Esophagus squamous epithelium (tissue), 5 donors: ENCODE measurements at regions not wholly inside any gene's neighbourhood (a gene's known extent, or its start where the extent isn't known, plus 50 kb on each side); places are given as distances from the start of the nearest gene placed in this dataset.

Experiments used
- DNase-seq: peaks from one replicate; lab custom pipeline; 2025; lab: John Stamatoyannopoulos, UW
- H3K27ac ChIP-seq, 4 donors: fragments of 200-600 bp; sonication (generic); one replicate each; pipeline ENCODE4 v1.5.1; 2016 to 2019; ENCODE audit warnings: mild to moderate bottlenecking in 1 of 4
- H3K27me3 ChIP-seq, 4 donors: fragments of 200-600 bp; sonication (generic); 1 replicate in 3 of 4; 2 replicates in 1 of 4; pipeline versions ENCODE4 v1.5.1 to v1.6.0; 2017 to 2021; ENCODE audit warnings: antibody characterized with exemption in 1 of 4
- H3K36me3 ChIP-seq, 3 donors: fragments of 200-600 bp; sonication (generic); one replicate each; pipeline ENCODE4 v1.5.1; 2016 to 2019
- H3K4me1 ChIP-seq, 3 donors: fragments of 200-600 bp; sonication (generic); one replicate each; pipeline ENCODE4 v1.5.1; 2017 to 2019
- H3K4me3 ChIP-seq, 4 donors: fragments of 200-600 bp; sonication (generic); 1 replicate in 3 of 4; 2 replicates in 1 of 4; pipeline ENCODE4 v1.5.1; 2016 to 2019; ENCODE audit warnings: mild to moderate bottlenecking in 2 of 4, moderate library complexity in 1 of 4
- H3K9me3 ChIP-seq, 3 donors: fragments of 200-600 bp; sonication (generic); one replicate each; pipeline ENCODE4 v1.5.1; 2016 to 2019
- POLR2A ChIP-seq, 4 donors: fragments of 450-650 bp; IDR thresholded peaks; one replicate each; pipeline ENCODE4 v1.6.1; 2017; ENCODE audit warnings: antibody characterized with exemption in 4 of 4, mild to moderate bottlenecking in 4 of 4, moderate library complexity in 3 of 4
- WGBS, 2 donors: methylation state at CpG; one replicate each; pipeline ENCODE4 v1.1.5; 2018; 5-methylcytosine and 5-hydroxymethylcytosine counted together
- intact Hi-C: fragments of 100-400 bp; cut with DNase I; formaldehyde crosslinking; loops from one replicate; pipeline ENCODE4 v1.15.0; 2022
- TF ChIP-seq, protein P1 (sequence below), 6 experiments: fragments of 450-650 bp in 4 of 6; fragments of 200-600 bp in 2 of 6; sonication (generic) in 2 of 6; IDR thresholded peaks; one replicate each; pipeline ENCODE4 v1.5.1; 2016 to 2019; ENCODE audit warnings: antibody characterized with exemption in 6 of 6, mild to moderate bottlenecking in 4 of 6, moderate library complexity in 4 of 6
- donor health status: DM: yes; HTN: yes; CAD: no.

DNA sequence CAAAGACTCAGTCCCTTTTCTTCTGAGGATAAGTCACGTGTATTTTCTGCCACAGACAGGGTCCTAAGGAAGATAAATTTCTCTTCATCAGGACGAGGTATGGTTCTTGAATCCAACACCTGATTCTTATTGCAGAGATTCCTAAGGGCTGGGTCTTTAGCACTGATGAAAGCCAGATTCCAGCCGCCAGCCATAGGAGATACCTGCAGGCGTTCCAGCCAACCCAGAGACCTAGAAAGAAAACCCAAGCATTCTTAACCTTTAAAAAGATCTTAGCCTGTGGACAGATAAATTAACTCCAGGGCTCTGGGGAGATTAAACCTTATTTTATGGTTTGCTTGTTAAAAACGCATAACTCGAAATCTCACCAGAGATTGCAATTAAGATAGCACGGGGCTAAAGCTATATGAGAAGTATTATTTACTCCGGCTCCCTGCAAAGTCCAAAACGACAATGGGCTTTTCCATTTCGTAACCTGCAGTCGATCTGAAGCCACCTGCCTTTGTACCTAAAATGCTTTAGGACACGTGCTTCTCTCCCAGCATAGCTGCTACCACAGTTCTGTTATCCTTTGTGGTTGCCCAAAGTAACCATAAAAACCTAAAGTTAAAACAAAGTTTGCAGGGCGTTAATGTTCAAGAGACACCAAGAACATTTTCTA, 104.5 kb downstream of the NXPE2 start:
- Histone ChIP-seq H3K27ac (no peak overlapping the region), H3K4me3 (no peak overlapping the region), H3K27me3 (peaks cover 0 to 8% (median 0%) of the 10 kb centered on the region in 4 donors), H3K9me3 (no peaks in the 10 kb centered on the region), H3K36me3 (no peaks in the 10 kb centered on the region), H3K4me1 (no peaks in the 10 kb centered on the region)
- no peak for DNase-seq
- intact Hi-C loops = no loop called here
- TF ChIP-seq, protein P1, sequence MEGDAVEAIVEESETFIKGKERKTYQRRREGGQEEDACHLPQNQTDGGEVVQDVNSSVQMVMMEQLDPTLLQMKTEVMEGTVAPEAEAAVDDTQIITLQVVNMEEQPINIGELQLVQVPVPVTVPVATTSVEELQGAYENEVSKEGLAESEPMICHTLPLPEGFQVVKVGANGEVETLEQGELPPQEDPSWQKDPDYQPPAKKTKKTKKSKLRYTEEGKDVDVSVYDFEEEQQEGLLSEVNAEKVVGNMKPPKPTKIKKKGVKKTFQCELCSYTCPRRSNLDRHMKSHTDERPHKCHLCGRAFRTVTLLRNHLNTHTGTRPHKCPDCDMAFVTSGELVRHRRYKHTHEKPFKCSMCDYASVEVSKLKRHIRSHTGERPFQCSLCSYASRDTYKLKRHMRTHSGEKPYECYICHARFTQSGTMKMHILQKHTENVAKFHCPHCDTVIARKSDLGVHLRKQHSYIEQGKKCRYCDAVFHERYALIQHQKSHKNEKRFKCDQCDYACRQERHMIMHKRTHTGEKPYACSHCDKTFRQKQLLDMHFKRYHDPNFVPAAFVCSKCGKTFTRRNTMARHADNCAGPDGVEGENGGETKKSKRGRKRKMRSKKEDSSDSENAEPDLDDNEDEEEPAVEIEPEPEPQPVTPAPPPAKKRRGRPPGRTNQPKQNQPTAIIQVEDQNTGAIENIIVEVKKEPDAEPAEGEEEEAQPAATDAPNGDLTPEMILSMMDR (IDR thresholded peaks at IDR 0.05) = no peak
- no peak for TF ChIP-seq POLR2A (IDR thresholded peaks at IDR 0.05)
- WGBS, 2 donors = 72 to 74% methylated on average over 10 to 13 of the region's 13 CpGs

DNA sequence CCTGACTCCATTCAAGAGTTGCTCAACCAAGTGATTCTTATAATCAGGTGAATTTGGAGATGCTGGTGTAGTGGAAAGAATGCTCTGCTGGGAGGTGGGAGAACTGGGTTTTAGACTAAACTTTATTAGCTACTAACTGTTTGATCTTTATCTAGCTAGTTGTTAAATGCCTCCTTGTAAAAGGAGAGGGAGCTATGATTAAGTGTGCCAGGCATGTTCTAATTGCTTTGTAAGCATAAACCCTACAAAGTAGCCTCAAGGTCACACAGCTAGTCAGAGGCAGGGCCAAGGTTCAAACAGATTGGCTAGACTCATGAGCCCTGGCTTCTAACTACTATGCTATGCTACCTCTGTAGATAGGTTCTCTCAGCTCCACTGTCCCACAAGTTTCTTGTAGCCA, 105.5 kb downstream of the NXPE2 start:
- peaks cover 0 to 8% (median 0%) of the 10 kb centered on the region in 4 donors for H3K27me3 ChIP-seq
- no peaks in the 10 kb centered on the region for H3K4me1 ChIP-seq
- intact Hi-C loops = no loop called here
- no peak for DNase-seq
- H3K36me3 ChIP-seq = no peaks in the 10 kb centered on the region
- no peak for TF ChIP-seq POLR2A (IDR thresholded peaks at IDR 0.05)
- TF ChIP-seq, protein P1 (IDR thresholded peaks at IDR 0.05) = no peak
- H3K9me3 ChIP-seq = no peaks in the 10 kb centered on the region
- no peak overlapping the region for H3K4me3 ChIP-seq
- no peak overlapping the region for H3K27ac ChIP-seq

DNA sequence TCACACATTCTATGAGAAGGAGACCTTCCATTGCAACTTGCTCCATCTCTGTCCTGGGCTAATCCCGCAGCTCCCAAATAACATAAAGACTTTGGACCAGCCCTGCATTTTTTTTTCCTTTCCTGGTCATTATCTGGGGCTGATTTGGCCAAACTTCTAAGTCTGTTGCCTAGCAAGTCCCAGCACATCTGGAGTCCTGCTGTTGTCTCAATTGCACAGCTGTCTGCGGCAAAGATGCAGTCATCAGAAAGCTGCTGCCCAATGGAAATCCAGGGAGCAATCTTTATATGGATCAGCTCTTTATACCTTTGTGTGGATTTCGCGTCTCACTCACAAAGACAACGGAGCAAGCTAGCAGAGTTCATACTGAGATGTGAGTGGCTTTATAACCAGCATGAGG, 105.9 kb downstream of the NXPE2 start:
- Histone ChIP-seq H3K36me3 (no peaks in the 10 kb centered on the region), H3K4me1 (no peaks in the 10 kb centered on the region), H3K27me3 (peaks cover 0 to 8% (median 0%) of the 10 kb centered on the region in 4 donors), H3K4me3 (no peak overlapping the region), H3K27ac (no peak overlapping the region), H3K9me3 (no peaks in the 10 kb centered on the region)
- TF ChIP-seq, protein P1 (IDR thresholded peaks at IDR 0.05) = no peak
- TF ChIP-seq POLR2A (IDR thresholded peaks at IDR 0.05) = no peak
- intact Hi-C loops = no loop called here
- WGBS, 2 donors = 65 to 81% methylated on average over 5 of the region's 5 CpGs
- DNase-seq = no peak

DNA sequence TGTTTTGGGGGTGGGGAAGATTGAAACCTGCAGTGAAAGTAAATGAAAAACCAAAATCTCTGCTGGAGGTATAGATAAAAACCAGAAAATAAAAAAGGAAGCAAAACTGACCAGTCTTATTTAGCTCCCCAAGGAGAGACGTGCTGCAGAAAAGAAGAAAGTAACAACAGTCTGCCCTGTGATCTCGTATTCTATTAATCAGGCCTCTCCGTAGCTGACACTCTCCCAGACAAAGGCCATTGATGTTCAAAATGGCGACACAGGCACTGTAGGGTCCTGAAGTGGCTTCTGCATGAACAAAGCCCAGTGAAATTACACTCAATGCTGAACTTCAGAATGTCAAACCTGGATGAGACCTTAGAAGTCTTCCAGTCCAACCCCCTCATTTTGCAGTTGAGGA, 106.6 kb downstream of the NXPE2 start:
- intact Hi-C loops = no loop called here
- WGBS, 2 donors = 63 to 79% methylated on average over 4 of the region's 4 CpGs
- DNase-seq = no peak
- no peaks in the 10 kb centered on the region for H3K9me3 ChIP-seq
- H3K27ac ChIP-seq = no peak overlapping the region
- no peaks in the 10 kb centered on the region for H3K36me3 ChIP-seq
- H3K4me1 ChIP-seq = no peaks in the 10 kb centered on the region
- H3K4me3 ChIP-seq = no peak overlapping the region
- H3K27me3 ChIP-seq = peaks cover 0 to 8% (median 0%) of the 10 kb centered on the region in 4 donors
- TF ChIP-seq, protein P1 (IDR thresholded peaks at IDR 0.05) = no peak
- TF ChIP-seq POLR2A (IDR thresholded peaks at IDR 0.05) = no peak

GRCh38 chr11:114785820-114786219, 107.5 kb downstream of the NXPE2 start:
- no peak for DNase-seq
- Histone ChIP-seq H3K27me3 (peaks cover 0 to 8% (median 0%) of the 10 kb centered on the region in 4 donors), H3K4me3 (no peak overlapping the region), H3K36me3 (no peaks in the 10 kb centered on the region), H3K4me1 (no peaks in the 10 kb centered on the region), H3K9me3 (no peaks in the 10 kb centered on the region), H3K27ac (no peak overlapping the region)
- intact Hi-C loops = no loop called here
- 69 to 79% methylated on average over 4 of the region's 4 CpGs for WGBS, 2 donors
- TF ChIP-seq, protein P1 (IDR thresholded peaks at IDR 0.05) = no peak
- no peak for TF ChIP-seq POLR2A (IDR thresholded peaks at IDR 0.05)
